ENCODE measurements at regions not wholly inside any gene's neighbourhood (a gene's known extent, or its start where the extent isn't known, plus 50 kb on each side); places are given as distances from the start of the nearest gene placed in this dataset.

- ChIA-PET CTCF (no interaction called here), POLR2A (ENCODE audit: low non-redundant PET) (no interaction called here)
Observed at GRCh38 chr1:219281831-219282230, 108.2 kb downstream of the LYPLAL1 start.

GRCh38 chr1:219279017-219279770, 105.5 kb downstream of the LYPLAL1 start:
- H3K4me3 ChIP-seq (ENCODE audit: low read depth, low read length, poor library complexity, severe bottlenecking) = no peak overlapping the region
- H3K36me3 ChIP-seq (ENCODE audit: insufficient read depth, low read length, poor library complexity, severe bottlenecking) = no peaks in the 10 kb centered on the region
- no peak overlapping the region for H3K27ac ChIP-seq (ENCODE audit: low read depth, low read length, poor library complexity, severe bottlenecking)
- no peaks in the 10 kb centered on the region for H3K9me3 ChIP-seq (ENCODE audit: low read depth, low read length, poor library complexity, severe bottlenecking)
- CTCF ChIA-PET = no interaction called here
- peaks cover 13% of the 10 kb centered on the region for H3K27me3 ChIP-seq (replicated peaks; ENCODE audit: insufficient read depth, low read depth, low read length, poor library complexity)
- H3K4me1 ChIP-seq (ENCODE audit: insufficient read depth, low read length, poor library complexity, severe bottlenecking) = peaks cover 24% of the 10 kb centered on the region
- no peak for TF ChIP-seq EZH2 (IDR thresholded peaks at IDR 0.05; ENCODE audit: borderline replicate concordance, low read depth, low read length, poor library complexity, severe bottlenecking)
- TF ChIP-seq, protein P1, sequence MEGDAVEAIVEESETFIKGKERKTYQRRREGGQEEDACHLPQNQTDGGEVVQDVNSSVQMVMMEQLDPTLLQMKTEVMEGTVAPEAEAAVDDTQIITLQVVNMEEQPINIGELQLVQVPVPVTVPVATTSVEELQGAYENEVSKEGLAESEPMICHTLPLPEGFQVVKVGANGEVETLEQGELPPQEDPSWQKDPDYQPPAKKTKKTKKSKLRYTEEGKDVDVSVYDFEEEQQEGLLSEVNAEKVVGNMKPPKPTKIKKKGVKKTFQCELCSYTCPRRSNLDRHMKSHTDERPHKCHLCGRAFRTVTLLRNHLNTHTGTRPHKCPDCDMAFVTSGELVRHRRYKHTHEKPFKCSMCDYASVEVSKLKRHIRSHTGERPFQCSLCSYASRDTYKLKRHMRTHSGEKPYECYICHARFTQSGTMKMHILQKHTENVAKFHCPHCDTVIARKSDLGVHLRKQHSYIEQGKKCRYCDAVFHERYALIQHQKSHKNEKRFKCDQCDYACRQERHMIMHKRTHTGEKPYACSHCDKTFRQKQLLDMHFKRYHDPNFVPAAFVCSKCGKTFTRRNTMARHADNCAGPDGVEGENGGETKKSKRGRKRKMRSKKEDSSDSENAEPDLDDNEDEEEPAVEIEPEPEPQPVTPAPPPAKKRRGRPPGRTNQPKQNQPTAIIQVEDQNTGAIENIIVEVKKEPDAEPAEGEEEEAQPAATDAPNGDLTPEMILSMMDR (conservative IDR thresholded peaks at IDR 0.05; ENCODE audit: low read depth, low read length) = no peak
- no peak for DNase-seq (ENCODE audit: low spot score)
- BruUV-seq (replicated peaks) = no TSS peak
- intact Hi-C loops (cut with micrococcal nuclease; ENCODE audit: unreplicated experiment) = loop anchor here (5.0 kb wide), 1 partner anchor 128 kb away; no protein-coding TSS in a partner anchor
- POLR2A ChIA-PET (ENCODE audit: low non-redundant PET) = no interaction called here

More at GRCh38 chr1:219281831-219282230, 108.2 kb downstream of the LYPLAL1 start:
- DNase-seq (ENCODE audit: low spot score) = no peak
- Histone ChIP-seq H3K4me1 (ENCODE audit: insufficient read depth, low read length, poor library complexity, severe bottlenecking) (peaks cover 10% of the 10 kb centered on the region), H3K27me3 (replicated peaks; ENCODE audit: insufficient read depth, low read depth, low read length, poor library complexity) (peaks cover 8% of the 10 kb centered on the region), H3K9me3 (ENCODE audit: low read depth, low read length, poor library complexity, severe bottlenecking) (no peaks in the 10 kb centered on the region), H3K4me3 (ENCODE audit: low read depth, low read length, poor library complexity, severe bottlenecking) (no peak overlapping the region), H3K27ac (ENCODE audit: low read depth, low read length, poor library complexity, severe bottlenecking) (no peak overlapping the region), H3K36me3 (ENCODE audit: insufficient read depth, low read length, poor library complexity, severe bottlenecking) (no peaks in the 10 kb centered on the region)
- no TSS peak for BruUV-seq (replicated peaks)
- intact Hi-C loops (cut with micrococcal nuclease; ENCODE audit: unreplicated experiment) = no loop called here
- no peak for TF ChIP-seq EZH2 (IDR thresholded peaks at IDR 0.05; ENCODE audit: borderline replicate concordance, low read depth, low read length, poor library complexity, severe bottlenecking)
- TF ChIP-seq, protein P1 (conservative IDR thresholded peaks at IDR 0.05; ENCODE audit: low read depth, low read length) = no peak

- no peaks in the 10 kb centered on the region for H3K36me3 ChIP-seq (ENCODE audit: insufficient read depth, low read length, poor library complexity, severe bottlenecking)
- intact Hi-C loops (cut with micrococcal nuclease; ENCODE audit: unreplicated experiment) = loop anchor here (5.0 kb wide), 1 partner anchor 129 kb away; no protein-coding TSS in a partner anchor
- no peaks in the 10 kb centered on the region for H3K9me3 ChIP-seq (ENCODE audit: low read depth, low read length, poor library complexity, severe bottlenecking)
- H3K27me3 ChIP-seq (replicated peaks; ENCODE audit: insufficient read depth, low read depth, low read length, poor library complexity) = peaks cover 13% of the 10 kb centered on the region
- H3K4me3 ChIP-seq (ENCODE audit: low read depth, low read length, poor library complexity, severe bottlenecking) = no peak overlapping the region
- peaks cover 24% of the 10 kb centered on the region for H3K4me1 ChIP-seq (ENCODE audit: insufficient read depth, low read length, poor library complexity, severe bottlenecking)
- CTCF ChIA-PET = no interaction called here
- POLR2A ChIA-PET (ENCODE audit: low non-redundant PET) = no interaction called here
- BruUV-seq (replicated peaks) = no TSS peak
- no peak overlapping the region for H3K27ac ChIP-seq (ENCODE audit: low read depth, low read length, poor library complexity, severe bottlenecking)
- TF ChIP-seq EZH2 (IDR thresholded peaks at IDR 0.05; ENCODE audit: borderline replicate concordance, low read depth, low read length, poor library complexity, severe bottlenecking) = no peak
- TF ChIP-seq, protein P1 (conservative IDR thresholded peaks at IDR 0.05; ENCODE audit: low read depth, low read length) = no peak
- DNase-seq (ENCODE audit: low spot score) = no peak
Observed at GRCh38 chr1:219278288-219278687, 104.6 kb downstream of the LYPLAL1 start.
